Retinal pigment epithelial cell (primary cell): ENCODE measurements at regions not wholly inside any gene's neighbourhood (a gene's known extent, or its start where the extent isn't known, plus 50 kb on each side); places are given as distances from the start of the nearest gene placed in this dataset.
A peak's percentile ranks its signal among the peaks of the same experiment; 100 is the strongest.

Experiments
- DNase-seq: peaks from one replicate; pipeline ENCODE4 v3.0.0-alpha.2; 2010; ENCODE audit warnings: low read depth
- H3K4me3 ChIP-seq: 2 replicates; pipeline ENCODE4 v1.5.1; 2011; ENCODE audit warnings: mild to moderate bottlenecking, low read length, control low read depth, moderate library complexity
- TF ChIP-seq, protein P1 (sequence below): conservative IDR thresholded peaks from 2 replicates; pipeline ENCODE4 v1.5.1; 2011; ENCODE audit warnings: low read depth, low read length, control low read depth, inconsistent platforms

DNA sequence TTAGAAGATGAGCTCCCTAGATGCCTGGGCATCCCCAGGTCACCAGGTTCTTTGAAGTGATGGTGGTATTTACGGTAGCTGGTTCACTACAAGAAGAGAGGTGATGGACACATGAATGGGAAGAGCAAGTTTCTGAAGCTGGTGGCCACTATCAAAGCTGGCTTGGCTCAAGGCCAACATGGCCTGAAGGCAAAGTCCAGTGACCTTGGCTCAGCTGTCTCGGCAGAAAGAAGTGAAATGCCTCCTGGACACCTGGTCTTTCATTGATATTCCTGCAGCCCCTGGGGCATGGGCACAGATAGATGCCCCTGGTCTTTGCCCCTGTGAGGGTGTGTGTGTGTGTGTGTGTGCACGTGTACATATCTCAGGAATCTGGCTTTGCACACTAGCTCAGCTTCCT is 441.8 kb upstream of the TMPO start:
- H3K4me3 ChIP-seq: no peak overlapping the region
- TF ChIP-seq, protein P1, sequence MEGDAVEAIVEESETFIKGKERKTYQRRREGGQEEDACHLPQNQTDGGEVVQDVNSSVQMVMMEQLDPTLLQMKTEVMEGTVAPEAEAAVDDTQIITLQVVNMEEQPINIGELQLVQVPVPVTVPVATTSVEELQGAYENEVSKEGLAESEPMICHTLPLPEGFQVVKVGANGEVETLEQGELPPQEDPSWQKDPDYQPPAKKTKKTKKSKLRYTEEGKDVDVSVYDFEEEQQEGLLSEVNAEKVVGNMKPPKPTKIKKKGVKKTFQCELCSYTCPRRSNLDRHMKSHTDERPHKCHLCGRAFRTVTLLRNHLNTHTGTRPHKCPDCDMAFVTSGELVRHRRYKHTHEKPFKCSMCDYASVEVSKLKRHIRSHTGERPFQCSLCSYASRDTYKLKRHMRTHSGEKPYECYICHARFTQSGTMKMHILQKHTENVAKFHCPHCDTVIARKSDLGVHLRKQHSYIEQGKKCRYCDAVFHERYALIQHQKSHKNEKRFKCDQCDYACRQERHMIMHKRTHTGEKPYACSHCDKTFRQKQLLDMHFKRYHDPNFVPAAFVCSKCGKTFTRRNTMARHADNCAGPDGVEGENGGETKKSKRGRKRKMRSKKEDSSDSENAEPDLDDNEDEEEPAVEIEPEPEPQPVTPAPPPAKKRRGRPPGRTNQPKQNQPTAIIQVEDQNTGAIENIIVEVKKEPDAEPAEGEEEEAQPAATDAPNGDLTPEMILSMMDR: no peak
- no peak for DNase-seq

DNA sequence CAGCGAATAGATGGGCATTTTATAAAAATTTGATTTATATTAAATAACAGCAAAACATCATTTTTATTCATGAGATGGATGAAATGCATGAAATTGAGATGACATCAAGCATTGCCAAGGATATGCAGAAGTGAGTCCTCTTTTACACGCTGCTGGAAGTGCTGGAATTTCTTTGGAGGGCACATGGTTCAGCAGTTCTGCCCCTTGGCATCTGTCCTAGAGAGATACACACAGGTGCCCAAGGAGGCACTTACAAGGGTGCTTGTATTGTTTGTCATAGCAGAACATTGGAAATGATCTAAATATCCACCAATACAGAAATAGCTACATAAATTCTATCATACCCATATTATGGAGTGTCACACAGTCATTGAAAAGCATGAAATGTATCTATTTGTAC is 441.1 kb upstream of the TMPO start:
- TF ChIP-seq, protein P1: no peak
- no peak for DNase-seq
- no peak overlapping the region for H3K4me3 ChIP-seq

DNA sequence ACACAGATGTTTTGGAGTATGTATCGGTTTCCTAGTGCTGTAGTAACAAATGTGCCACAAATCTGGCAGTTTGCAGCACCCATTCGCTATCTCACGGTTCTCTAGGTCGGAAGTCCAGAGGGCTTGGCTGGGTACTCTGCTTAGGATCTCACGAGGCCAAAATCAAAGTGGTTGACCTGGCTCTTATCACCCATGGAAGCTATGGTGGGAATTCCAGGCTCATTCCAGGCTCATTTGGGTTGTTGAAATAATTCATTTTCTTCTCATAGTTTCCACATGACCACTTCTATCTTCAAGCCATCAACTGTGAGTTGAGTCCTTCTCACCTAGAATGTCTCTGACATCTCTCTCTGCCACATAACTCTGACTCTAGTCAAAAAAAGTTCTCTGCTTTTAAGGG is 431.0 kb upstream of the TMPO start:
- H3K4me3 ChIP-seq: no peak overlapping the region
- DNase-seq: no peak
- TF ChIP-seq, protein P1: no peak

DNA sequence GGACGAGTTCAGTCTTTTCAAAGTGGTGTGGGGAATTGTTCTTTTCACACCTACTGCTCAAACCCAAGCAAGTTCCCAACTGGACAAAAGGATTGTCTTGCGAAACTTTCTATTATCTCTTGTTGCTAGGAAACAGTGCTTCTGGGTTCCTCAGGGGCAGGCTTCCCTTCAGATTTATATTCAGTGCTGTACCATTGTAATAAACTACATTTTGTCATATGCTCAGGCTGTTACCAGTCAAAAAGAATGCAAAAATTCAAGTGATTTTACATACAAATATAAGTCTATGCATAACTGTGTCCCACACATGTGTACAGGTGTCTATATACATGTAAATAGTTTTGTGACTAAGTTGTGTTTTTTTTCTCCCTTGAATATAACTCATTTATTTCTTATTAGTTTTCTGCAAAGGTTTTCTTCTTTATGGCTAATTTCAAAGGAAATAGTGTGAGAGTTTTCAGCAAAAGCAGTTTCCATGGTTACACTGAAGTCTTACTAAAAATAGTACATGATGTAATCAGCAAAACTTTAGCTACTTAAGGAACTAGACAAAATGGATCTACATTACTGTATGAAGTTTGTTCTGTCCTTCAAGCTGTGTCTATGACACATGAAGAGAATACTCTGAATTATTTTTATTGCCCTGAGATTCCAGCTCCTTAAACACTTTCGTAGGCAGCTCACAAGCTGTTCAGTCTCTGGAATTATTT is 430.2 kb upstream of the TMPO start:
- DNase-seq: peak; percentile 36
- H3K4me3 ChIP-seq: no peak overlapping the region
- TF ChIP-seq, protein P1: no peak

DNA sequence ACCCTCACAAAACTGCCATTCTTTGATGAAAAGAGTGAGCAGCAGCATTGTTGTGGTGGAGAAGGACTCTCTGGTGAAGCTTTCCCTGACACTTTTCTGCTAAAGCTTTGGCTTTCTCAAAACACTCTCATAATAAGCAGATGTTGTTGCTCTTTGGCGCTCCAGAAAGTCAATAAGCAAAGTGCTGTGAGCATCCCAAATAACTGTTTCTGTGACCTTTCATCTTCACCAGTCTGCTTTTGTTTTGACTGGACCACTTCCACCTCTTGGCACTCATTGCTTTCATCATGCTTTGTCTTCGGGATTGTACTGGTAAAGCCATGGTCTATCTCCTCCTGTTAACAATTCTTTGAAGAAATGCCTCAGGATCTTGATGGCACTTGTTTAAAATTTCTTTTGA is 424.7 kb upstream of the TMPO start:
- no peak overlapping the region for H3K4me3 ChIP-seq
- TF ChIP-seq, protein P1: no peak
- DNase-seq: no peak

DNA sequence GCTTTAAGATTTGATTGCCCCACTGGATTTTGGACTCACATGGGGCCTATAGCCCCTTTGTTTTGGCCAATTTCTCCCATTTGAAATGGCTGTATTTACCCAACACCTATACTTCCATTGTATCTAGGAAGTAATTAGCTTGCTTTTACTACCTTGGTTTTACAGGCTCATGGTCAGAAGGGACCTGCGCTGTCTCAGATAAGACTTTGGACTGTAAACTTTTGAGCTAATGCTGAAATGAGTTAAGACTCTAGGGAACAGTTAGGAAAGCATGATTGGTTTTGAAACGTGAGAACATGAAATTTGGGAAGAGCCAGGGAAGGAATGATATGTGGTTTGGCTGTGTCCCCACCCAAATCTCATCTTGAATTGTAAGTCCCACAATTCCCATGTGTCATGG is 419.0 kb upstream of the TMPO start:
- H3K4me3 ChIP-seq: no peak overlapping the region
- DNase-seq: no peak
- TF ChIP-seq, protein P1: no peak

DNA sequence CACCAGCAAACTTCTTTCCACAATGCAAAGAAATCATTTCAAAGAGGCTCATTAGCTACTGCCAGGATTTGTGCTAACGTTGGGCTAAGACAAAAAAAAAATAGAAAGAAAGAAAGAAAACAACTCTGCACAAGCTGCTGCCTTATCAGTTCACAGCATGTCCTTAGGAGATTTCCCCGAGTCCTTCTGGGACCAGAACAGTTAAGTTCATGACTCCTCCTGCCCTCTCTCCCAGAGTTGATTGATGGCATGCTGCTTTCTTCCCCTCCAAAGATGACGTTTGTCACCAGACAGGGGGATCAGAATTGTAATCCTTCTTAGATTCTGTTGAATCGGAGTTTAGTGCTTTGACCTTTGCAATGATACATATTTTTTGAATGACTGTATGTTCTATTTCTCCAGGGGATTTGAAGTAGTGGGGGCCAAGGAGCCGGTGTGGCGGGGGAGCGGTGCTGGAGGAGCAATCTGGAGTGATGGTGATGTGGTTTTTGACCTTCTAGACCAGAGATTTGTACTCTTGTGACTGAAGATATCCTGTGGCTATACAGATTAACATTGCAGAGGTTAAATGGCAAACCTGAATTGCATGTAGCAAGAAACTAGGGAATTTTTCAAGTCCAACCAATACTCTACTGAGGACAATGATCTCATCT is 409.2 kb upstream of the TMPO start:
- no peak overlapping the region for H3K4me3 ChIP-seq
- TF ChIP-seq, protein P1: no peak
- DNase-seq: peak; percentile 59
